H1 (cell line): ENCODE measurements at regions not wholly inside any gene's neighbourhood (a gene's known extent, or its start where the extent isn't known, plus 50 kb on each side); places are given as distances from the start of the nearest gene placed in this dataset.
A peak's percentile ranks its signal among the peaks of the same experiment; 100 is the strongest.

Experiments used
- CTCF ChIA-PET: fragments of 300-600 bp; sonication (Branson Sonifier 250); formaldehyde crosslinking; loops from one replicate; lab custom pipeline; 2021; ENCODE audit not compliant: partially characterized antibody; lab: Charles Lee
- POLR2A ChIA-PET: fragments of 300-600 bp; sonication (Branson Sonifier 250); formaldehyde crosslinking; loops from one replicate; lab custom pipeline; 2021; ENCODE audit warnings: inconsistent platforms; ENCODE audit not compliant: partially characterized antibody; lab: Charles Lee
- DNase-seq, 2 experiments: peaks; one replicate each; pipeline versions ENCODE4 v3.0.0 to v3.0.0-alpha.2; 2010 to 2022; ENCODE audit warnings: low spot score in 2 of 2, low read depth in 1 of 2, mixed read lengths in 1 of 2
- FAIRE-seq: peaks from 2 replicates; lab custom pipeline; 2011; peaks lifted over from hg19 to GRCh38; lab: Jason Lieb, UNC
- H2AFZ ChIP-seq: 2 replicates; pipeline ENCODE4 v1.8.1; 2012; ENCODE audit warnings: low read length, inconsistent platforms
- H2AK5ac ChIP-seq: 2 replicates; pipeline ENCODE4 v1.6.1; 2013; ENCODE audit warnings: low read depth, low read length
- H2BK120ac ChIP-seq: replicated peaks from 2 replicates; pipeline ENCODE3; 2013; ENCODE audit warnings: low read depth, low read length, inconsistent platforms
- H2BK12ac ChIP-seq: 2 replicates; pipeline ENCODE4 v1.6.1; 2013; ENCODE audit warnings: low read depth, low read length
- H2BK15ac ChIP-seq: 2 replicates; pipeline ENCODE4 v1.6.1; 2013; ENCODE audit warnings: low read length
- H2BK20ac ChIP-seq: 2 replicates; pipeline ENCODE4 v1.6.1; 2013; ENCODE audit warnings: low read length
- H2BK5ac ChIP-seq: 2 replicates; pipeline ENCODE4 v1.6.1; 2013; ENCODE audit warnings: low read depth, low read length
- H3K14ac ChIP-seq: 2 replicates; pipeline ENCODE4 v1.6.1; 2013; ENCODE audit warnings: inconsistent platforms; ENCODE audit not compliant: insufficient read length
- H3K18ac ChIP-seq: 2 replicates; pipeline ENCODE4 v1.6.1; 2013; ENCODE audit warnings: low read length; ENCODE audit errors: extremely low read depth
- H3K23ac ChIP-seq: 2 replicates; pipeline ENCODE4 v1.6.1; 2013; ENCODE audit warnings: inconsistent platforms; ENCODE audit not compliant: insufficient read length
- H3K23me2 ChIP-seq: 2 replicates; pipeline ENCODE4 v1.6.1; 2013; ENCODE audit warnings: low read depth, low read length
- H3K27ac ChIP-seq: 2 replicates; pipeline ENCODE4 v1.6.1; 2011; ENCODE audit warnings: low read depth, low read length, inconsistent platforms
- H3K27me3 ChIP-seq, 4 experiments: replicated peaks in 1 of 4; 1 replicate in 1 of 4; 2 replicates in 3 of 4; pipeline versions ENCODE4 v1.6.1 to v1.8.1; 2011 to 2013; ENCODE audit warnings: low read length in 3 of 4, mild to moderate bottlenecking in 3 of 4, inconsistent platforms in 2 of 4, mixed read lengths in 2 of 4, moderate library complexity in 1 of 4; ENCODE audit not compliant: control insufficient read depth in 3 of 4, insufficient read depth in 3 of 4; ENCODE audit errors: extremely low read depth in 1 of 4
- H3K36me3 ChIP-seq, 4 experiments: 2 replicates each; pipeline versions ENCODE4 v1.6.1 to v1.8.1; 2011 to 2013; ENCODE audit warnings: mild to moderate bottlenecking in 4 of 4, low read length in 3 of 4, moderate library complexity in 2 of 4, control low read depth in 1 of 4, inconsistent platforms in 1 of 4; ENCODE audit not compliant: insufficient read depth in 4 of 4, control insufficient read depth in 2 of 4
- H3K4ac ChIP-seq: replicated peaks from 2 replicates; pipeline ENCODE3; 2013; ENCODE audit warnings: low read length, low read depth, mixed read lengths, inconsistent platforms; ENCODE audit not compliant: insufficient read length
- H3K4me1 ChIP-seq, 4 experiments: replicated peaks in 1 of 4; 1 replicate in 1 of 4; 2 replicates in 3 of 4; pipeline versions ENCODE4 v1.6.1 to v1.8.1; 2011 to 2013; ENCODE audit warnings: low read length in 3 of 4, inconsistent platforms in 2 of 4, mixed read lengths in 1 of 4; ENCODE audit not compliant: insufficient read depth in 4 of 4, control insufficient read depth in 3 of 4
- H3K4me2 ChIP-seq, 2 experiments: 2 replicates each; pipeline versions ENCODE4 v1.6.1 to v1.8.1; 2011 to 2013; ENCODE audit warnings: low read depth in 2 of 2, low read length in 2 of 2, control low read depth in 1 of 2, inconsistent platforms in 1 of 2, mild to moderate bottlenecking in 1 of 2; ENCODE audit not compliant: insufficient read depth in 1 of 2
- H3K4me3 ChIP-seq, 4 experiments: fragments of 200-600, 300-600 bp in 1 of 4; sonication (generic), shearing (Covaris generic), sonication (Bioruptor Twin) in 1 of 4; 2 replicates each; pipeline versions ENCODE4 v1.5.1 to v1.8.1; 2011 to 2016; ENCODE audit warnings: low read length in 4 of 4, low read depth in 3 of 4, control low read depth in 2 of 4, inconsistent platforms in 2 of 4, mild to moderate bottlenecking in 2 of 4, mixed read lengths in 1 of 4, moderate library complexity in 1 of 4; ENCODE audit not compliant: insufficient read depth in 2 of 4; ENCODE audit errors: extremely low read depth in 1 of 4
- H3K56ac ChIP-seq: replicated peaks from 2 replicates; pipeline ENCODE3; 2013; ENCODE audit warnings: low read depth, mild to moderate bottlenecking, mixed read lengths, low read length, inconsistent platforms; ENCODE audit not compliant: insufficient read length
- H3K79me1 ChIP-seq: 2 replicates; pipeline ENCODE4 v1.6.1; 2013; ENCODE audit warnings: low read depth, low read length, control low read depth
- H3K79me2 ChIP-seq, 2 experiments: 2 replicates each; pipeline versions ENCODE4 v1.6.1 to v1.8.1; 2012 to 2013; ENCODE audit warnings: low read length in 2 of 2, mild to moderate bottlenecking in 2 of 2, inconsistent platforms in 1 of 2; ENCODE audit not compliant: insufficient read depth in 2 of 2, control insufficient read depth in 1 of 2
- H3K9ac ChIP-seq, 4 experiments: replicated peaks in 1 of 4; 1 replicate in 1 of 4; 2 replicates in 3 of 4; pipeline versions ENCODE4 v1.6.1 to v1.8.1; 2011 to 2013; ENCODE audit warnings: low read depth in 3 of 4, low read length in 3 of 4, control low read depth in 2 of 4, mild to moderate bottlenecking in 2 of 4, moderate library complexity in 2 of 4, inconsistent platforms in 1 of 4; ENCODE audit errors: extremely low read depth in 1 of 4
- H3K9me3 ChIP-seq, 2 experiments: 2 replicates each; pipeline versions ENCODE4 v1.6.1 to v1.8.1; 2012 to 2013; ENCODE audit warnings: mild to moderate bottlenecking in 2 of 2, moderate library complexity in 2 of 2, control low read depth in 1 of 2, inconsistent platforms in 1 of 2, low read depth in 1 of 2, low read length in 1 of 2, mixed read lengths in 1 of 2; ENCODE audit not compliant: insufficient read depth in 2 of 2
- H4K20me1 ChIP-seq, 2 experiments: replicated peaks in 1 of 2; 2 replicates each; pipeline versions ENCODE3 to v1.8.1; 2011 to 2013; ENCODE audit warnings: inconsistent platforms in 2 of 2, low read length in 2 of 2, mild to moderate bottlenecking in 1 of 2; ENCODE audit not compliant: insufficient read depth in 2 of 2, control insufficient read depth in 1 of 2
- H4K5ac ChIP-seq: 2 replicates; pipeline ENCODE4 v1.6.1; 2013; ENCODE audit warnings: low read length, low read depth, mixed read lengths, inconsistent platforms; ENCODE audit not compliant: insufficient read length
- H4K8ac ChIP-seq: 2 replicates; pipeline ENCODE4 v1.8.0; 2013; ENCODE audit warnings: mild to moderate bottlenecking, moderate library complexity, low read length, inconsistent platforms; ENCODE audit not compliant: insufficient read depth; ENCODE audit errors: extremely low read depth
- H4K91ac ChIP-seq: replicated peaks from 2 replicates; pipeline ENCODE3; 2013; ENCODE audit warnings: low read length, mixed read lengths, inconsistent platforms; ENCODE audit not compliant: insufficient read length
- MAX ChIP-seq: IDR thresholded peaks from 2 replicates; pipeline ENCODE4 v1.6.1; 2012; ENCODE audit warnings: inconsistent platforms
- TAF7 ChIP-seq: optimal IDR thresholded peaks from 2 replicates; pipeline ENCODE3; 2011; ENCODE audit warnings: low read depth, mild to moderate bottlenecking, inconsistent platforms, low read length, moderate library complexity, borderline replicate concordance
- WGBS, 2 experiments: shearing (Covaris generic) in 1 of 2; methylation state at CpG; one replicate each; pipeline versions ENCODE4 v1.1.6 to v1.1.7; 2013 to 2015; ENCODE audit warnings: low lambda C conversion rate in 2 of 2, mixed read lengths in 2 of 2, inconsistent platforms in 1 of 2, low coverage in 1 of 2, missing lambda C conversion rate in 1 of 2; ENCODE audit not compliant: insufficient replicate concordance in 2 of 2, insufficient coverage in 1 of 2, insufficient read length in 1 of 2; ENCODE audit errors: extremely low coverage in 1 of 2, missing lambda C conversion rate in 1 of 2; 5-methylcytosine and 5-hydroxymethylcytosine counted together

- DNase-seq (no peak), FAIRE-seq (no peak)
- 86% methylated on average over 12 of the region's 12 CpGs; no CpG with 5 or more reads in 1 of the 2 experiments for WGBS, 2 experiments
Observed at GRCh38 chr21:36643374-36644250, 55.3 kb upstream of the SIM2 start.

More at GRCh38 chr21:36643374-36644250, 55.3 kb upstream of the SIM2 start:
- no peak overlapping the region for H2BK15ac ChIP-seq
- 0 out of 2 replicates have a peak overlapping the region, but pooled peaks have one; percentile 24 for H2AK5ac ChIP-seq
- H3K4me2 ChIP-seq = no peak overlapping the region
- H2AFZ ChIP-seq = no peak overlapping the region
- H3K18ac ChIP-seq = no peak overlapping the region
- H3K4ac ChIP-seq = no peak overlapping the region
- no peak overlapping the region for H4K8ac ChIP-seq
- no peak overlapping the region for H4K91ac ChIP-seq
- H2BK20ac ChIP-seq = no peak overlapping the region
- H2BK5ac ChIP-seq = no peak overlapping the region
- H3K56ac ChIP-seq = no peak overlapping the region
- H4K20me1 ChIP-seq = no peaks in the 10 kb centered on the region
- H3K79me1 ChIP-seq = no peaks in the 10 kb centered on the region
- H3K27me3 ChIP-seq = no peaks in the 10 kb centered on the region; a peak in 1 of 7 replicates
- no peak overlapping the region for H3K14ac ChIP-seq
- H4K5ac ChIP-seq = no peak overlapping the region
- H3K23me2 ChIP-seq = no peaks in the 10 kb centered on the region
- H3K23ac ChIP-seq = no peak overlapping the region
- CTCF ChIA-PET = interaction anchor here (0.8 to 1.3 kb wide), 3 partner anchors 19 to 60 kb away, joined by 3 to 4 read pairs (median 3); no protein-coding TSS in a partner anchor
- H3K36me3 ChIP-seq = no peaks in the 10 kb centered on the region
- H3K4me3 ChIP-seq = no peak overlapping the region
- H3K4me1 ChIP-seq = peaks cover 0 to 5% (median 0%) of the 10 kb centered on the region in 4 experiments; a peak in 1 of 7 replicates
- TF ChIP-seq TAF7 (no peak), MAX (no peak)
- H3K9ac ChIP-seq = no peak overlapping the region
- no peak overlapping the region for H3K27ac ChIP-seq
- no peak overlapping the region for H2BK120ac ChIP-seq
- no peak overlapping the region for H2BK12ac ChIP-seq
- H3K79me2 ChIP-seq = no peaks in the 10 kb centered on the region
- no peaks in the 10 kb centered on the region for H3K9me3 ChIP-seq
- POLR2A ChIA-PET = no interaction called here
